K562 (cell line): ENCODE measurements at regions not wholly inside any gene's neighbourhood (a gene's known extent, or its start where the extent isn't known, plus 50 kb on each side); places are given as distances from the start of the nearest gene placed in this dataset.

Source experiments
- ATAC-seq: fragments of 200-7000 bp; cut with Tn5 transposase; 3 replicates; pipeline ENCODE4 v1.9.1; 2020; ENCODE audit warnings: moderate library complexity
- BruUV-seq: library from RNA; stranded (reverse); fragments of 400-500 nt; replicated peaks from 2 replicates; lab custom pipeline; 2021; lab: Mats Ljungman, UMichigan
- CTCF ChIA-PET: fragments of 300-600 bp; formaldehyde crosslinking; extraction: SDS; loops from one replicate; lab custom pipeline; 2021; ENCODE audit warnings: low intra/inter-chr PET ratio; lab: Yijun Ruan, JAX
- POLR2A ChIA-PET: fragments of 300-600, 350-650 bp; sonication (Branson Sonifier 250); formaldehyde crosslinking; extraction: SDS; loops from one replicate; lab custom pipeline; 2021; ENCODE audit warnings: antibody characterized with exemption, inconsistent platforms; lab: Yijun Ruan, JAX
- DNase-seq, 4 experiments: peaks; one replicate each; pipeline versions ENCODE4 v3.0.0 to v3.0.0-alpha.2; 2011 to 2018; ENCODE audit warnings: low spot score in 3 of 4, mixed read lengths in 3 of 4; ENCODE audit errors: extremely low read depth in 1 of 4
- FAIRE-seq: peaks from 2 replicates; lab custom pipeline; 2011; peaks lifted over from hg19 to GRCh38; lab: Jason Lieb, UNC
- H2AFZ ChIP-seq: 2 replicates; pipeline ENCODE4 v1.6.0; 2011; ENCODE audit warnings: low read depth, low read length, control low read depth, inconsistent platforms
- H3K27ac ChIP-seq: fragments of 200-600 bp; 3 replicates; pipeline ENCODE4 v1.8.0; 2011; ENCODE audit warnings: low read depth, mild to moderate bottlenecking, control low read depth, inconsistent platforms, low read length, moderate library complexity, mixed read lengths; ENCODE audit errors: extremely low read depth
- H3K27me3 ChIP-seq, 2 experiments: fragments of 300-600 bp in 1 of 2; 2 replicates in 1 of 2; 3 replicates in 1 of 2; pipeline versions ENCODE4 v1.6.0 to v1.8.0; 2011; ENCODE audit warnings: inconsistent platforms in 2 of 2, low read length in 2 of 2, mild to moderate bottlenecking in 1 of 2, mixed read lengths in 1 of 2, moderate library complexity in 1 of 2; ENCODE audit not compliant: control insufficient read depth in 2 of 2, insufficient read depth in 2 of 2
- H3K36me3 ChIP-seq: fragments of 300-600 bp; 3 replicates; pipeline ENCODE4 v1.8.0; 2011; ENCODE audit warnings: mild to moderate bottlenecking, low read length, inconsistent platforms; ENCODE audit not compliant: control insufficient read depth, insufficient read depth
- H3K4me1 ChIP-seq, 2 experiments: fragments of 200-600 bp in 1 of 2; replicated peaks in 1 of 2; 2 replicates in 1 of 2; 3 replicates in 1 of 2; pipeline versions ENCODE4 v1.5.1 to v1.8.0; 2011; ENCODE audit warnings: inconsistent platforms in 2 of 2, low read length in 2 of 2, mild to moderate bottlenecking in 1 of 2, mixed read lengths in 1 of 2, moderate library complexity in 1 of 2; ENCODE audit not compliant: control insufficient read depth in 2 of 2, insufficient read depth in 2 of 2
- H3K4me2 ChIP-seq: 2 replicates; pipeline ENCODE4 v1.6.1; 2011; ENCODE audit warnings: low read length, control low read depth, inconsistent platforms, mixed read lengths; ENCODE audit not compliant: insufficient read depth
- H3K4me3 ChIP-seq: fragments of 200-600 bp; sonication (generic), shearing (Covaris generic); 2 replicates; pipeline ENCODE4 v1.5.1; 2016; ENCODE audit warnings: control low read depth, inconsistent platforms
- H3K79me2 ChIP-seq: fragments of 200-600 bp; 3 replicates; pipeline ENCODE4 v1.8.0; 2011; ENCODE audit warnings: low read length, inconsistent platforms; ENCODE audit not compliant: control insufficient read depth, insufficient read depth
- H3K9ac ChIP-seq, 2 experiments: 2 replicates each; pipeline versions ENCODE4 v1.6.0 to v1.6.1; 2011; ENCODE audit warnings: low read depth in 2 of 2, low read length in 2 of 2, control low read depth in 1 of 2, inconsistent platforms in 1 of 2, mild to moderate bottlenecking in 1 of 2, mixed read lengths in 1 of 2; ENCODE audit not compliant: insufficient read depth in 1 of 2
- H3K9me1 ChIP-seq: one replicate; pipeline ENCODE4 v1.6.0; 2011; ENCODE audit warnings: inconsistent platforms, mild to moderate bottlenecking, low read length, moderate library complexity; ENCODE audit not compliant: control insufficient read depth, insufficient read depth
- H3K9me3 ChIP-seq: replicated peaks from 2 replicates; pipeline ENCODE4 v1.5.1; 2011; ENCODE audit warnings: low read depth, low read length, inconsistent platforms; ENCODE audit not compliant: control insufficient read depth, insufficient read depth
- H4K20me1 ChIP-seq: replicated peaks from 2 replicates; pipeline ENCODE4 v1.6.1; 2011; ENCODE audit warnings: low read length, inconsistent platforms, mixed read lengths; ENCODE audit not compliant: control insufficient read depth, insufficient read depth
- BRD4 ChIP-seq: fragments of 200-600 bp; sonication (generic); IDR thresholded peaks from 2 replicates; pipeline ENCODE4 v1.6.1; 2017; ENCODE audit warnings: inconsistent platforms
- FOSL1 ChIP-seq: fragments of 200-800 bp; sonication (Bioruptor generic); conservative IDR thresholded peaks from 2 replicates; pipeline ENCODE4 v1.6.1; 2016; ENCODE audit warnings: missing genetic modification characterization, missing compliant biosample characterization
- HOXB6 ChIP-seq: fragments of 250-450 bp; sonication (Bioruptor Pico); IDR thresholded peaks from 2 replicates; pipeline ENCODE4 v1.5.1; 2022; ENCODE audit warnings: mild to moderate bottlenecking, borderline replicate concordance
- JUND ChIP-seq, 2 experiments: IDR thresholded peaks; 2 replicates in 1 of 2; 3 replicates in 1 of 2; pipeline ENCODE4 v1.6.1; 2011; ENCODE audit warnings: borderline replicate concordance in 2 of 2, low read depth in 2 of 2, low read length in 2 of 2, improper control_type of control experiment in 1 of 2, missing biosample characterization in 1 of 2, missing genetic modification characterization in 1 of 2, missing genetic modification reagents in 1 of 2
- KDM4B ChIP-seq, 2 experiments: fragments of 450-650 bp in 1 of 2; sonication (generic) in 1 of 2; IDR thresholded peaks; 2 replicates each; pipeline ENCODE4 v1.6.1; 2016 to 2017; ENCODE audit warnings: borderline replicate concordance in 2 of 2, antibody characterized with exemption in 1 of 2, low read depth in 1 of 2, mild to moderate bottlenecking in 1 of 2
- MECOM ChIP-seq: fragments of 250-450 bp; sonication (Bioruptor Pico); IDR thresholded peaks from 2 replicates; pipeline ENCODE4 v1.8.0; 2022; ENCODE audit warnings: inconsistent platforms
- MXI1 ChIP-seq: IDR thresholded peaks from 2 replicates; pipeline ENCODE4 v1.6.1; 2011; ENCODE audit warnings: low read depth, mild to moderate bottlenecking, improper control_type of control experiment, low read length
- MYC ChIP-seq, 2 experiments: fragments of 250-450 bp in 1 of 2; sonication (Bioruptor Pico) in 1 of 2; IDR thresholded peaks; 2 replicates each; pipeline versions ENCODE4 v1.5.1 to v1.6.1; 2012 to 2021; ENCODE audit warnings: low read depth in 2 of 2, borderline replicate concordance in 1 of 2, improper control_type of control experiment in 1 of 2, low read length in 1 of 2, mild to moderate bottlenecking in 1 of 2, moderate library complexity in 1 of 2
- NFYB ChIP-seq: IDR thresholded peaks from 2 replicates; pipeline ENCODE4 v1.6.1; 2011; ENCODE audit warnings: mild to moderate bottlenecking, moderate library complexity; ENCODE audit not compliant: insufficient read length; ENCODE audit errors: extremely low read depth
- NR1H2 ChIP-seq: sonication (generic); formaldehyde crosslinking; IDR thresholded peaks from 2 replicates; pipeline ENCODE4 v1.4.0; 2020; ENCODE audit warnings: mild to moderate bottlenecking, missing genetic modification reagents
- OTX1 ChIP-seq: fragments of 450-650 bp; formaldehyde crosslinking; IDR thresholded peaks from 2 replicates; pipeline ENCODE4 v1.4.0; 2022; ENCODE audit warnings: mild to moderate bottlenecking
- PML ChIP-seq: IDR thresholded peaks from 2 replicates; pipeline ENCODE4 v1.6.1; 2012; ENCODE audit warnings: low read length, inconsistent platforms
- STAT5B ChIP-seq: fragments of 250-450 bp; sonication (Bioruptor Pico); IDR thresholded peaks from 2 replicates; pipeline ENCODE4 v1.8.0; 2021; ENCODE audit warnings: mild to moderate bottlenecking, inconsistent platforms
- ZNF175 ChIP-seq: fragments of 200-800 bp; sonication (Bioruptor generic); IDR thresholded peaks from 2 replicates; pipeline ENCODE4 v1.6.1; 2016; ENCODE audit warnings: low read depth, mild to moderate bottlenecking, missing genetic modification characterization, missing compliant biosample characterization
- ZNF197 ChIP-seq: fragments of 200-800 bp; sonication (Bioruptor generic); IDR thresholded peaks from 2 replicates; pipeline ENCODE4 v1.6.1; 2016; ENCODE audit warnings: low read depth, missing genetic modification characterization, missing compliant biosample characterization
- ZNF668 ChIP-seq: fragments of 250-450 bp; sonication (Bioruptor Pico); IDR thresholded peaks from 2 replicates; pipeline ENCODE4 v1.8.0; 2022; ENCODE audit warnings: mild to moderate bottlenecking, inconsistent platforms
- WGBS: fragments of 100-300 bp; shearing (Covaris generic); methylation state at CpG from one replicate; pipeline ENCODE4 v1.1.6; 2016; ENCODE audit warnings: low coverage, mixed read lengths; ENCODE audit not compliant: insufficient coverage; ENCODE audit errors: missing lambda C conversion rate; 5-methylcytosine and 5-hydroxymethylcytosine counted together
- in situ Hi-C: fragments of 300-500 bp; cut with MboI; formaldehyde crosslinking; loops from 4 replicates; pipeline ENCODE4 v1.15.0; 2018; ENCODE audit warnings: inconsistent platforms, mixed read lengths
- intact Hi-C: fragments of 100-400 bp; cut with micrococcal nuclease; formaldehyde crosslinking; loops from 2 replicates; pipeline ENCODE4 v1.14.2; 2022

GRCh38 chr12:9364224-9365176, 156.3 kb upstream of the PZP start (continued):
- TF ChIP-seq MXI1 (no peak), KDM4B (IDR thresholded peaks at IDR 0.05; ENCODE audit: borderline replicate concordance in 2 of 2, low read depth in 1 of 2) (0 out of 4 replicates have a peak, but pooled peaks of 1 of the 2 experiments have one; percentile 59), FOSL1 (peak; percentile 61), PML (peak; percentile 79; the same call in 1 of the 2 replicates), OTX1 (CRISPR knock-in tag) (peak; percentile 79; the same call in 1 of the 2 replicates), ZNF197 (CRISPR knock-in tag) (peak; percentile 49; the same call in 1 of the 2 replicates), MECOM (CRISPR knock-in tag) (peak; percentile 27; the same call in 1 of the 2 replicates), ZNF668 (CRISPR knock-in tag) (no peak)
- TF ChIP-seq, all 486 proteins: peak for 37

GRCh38 chr12:9363145-9363544, 154.9 kb upstream of the PZP start:
- H3K27me3 ChIP-seq: no peaks in the 10 kb centered on the region
- CTCF ChIA-PET: no interaction called here
- intact Hi-C loops: no loop called here
- H4K20me1 ChIP-seq: no peaks in the 10 kb centered on the region
- H3K79me2 ChIP-seq: no peaks in the 10 kb centered on the region
- no peak overlapping the region for H3K9ac ChIP-seq
- H3K9me1 ChIP-seq: no peaks in the 10 kb centered on the region
- no peaks in the 10 kb centered on the region for H3K36me3 ChIP-seq
- FAIRE-seq (no peak), DNase-seq (peak in 1 of 4 experiments; percentile 2), ATAC-seq (no peak)
- no peak overlapping the region for H3K27ac ChIP-seq
- no TSS peak for BruUV-seq
- H3K4me2 ChIP-seq: no peak overlapping the region
- POLR2A ChIA-PET: no interaction called here
- WGBS: 24% methylated on average over 5 of the region's 6 CpGs
- H2AFZ ChIP-seq: no peak overlapping the region
- no peak overlapping the region for H3K4me3 ChIP-seq
- no peaks in the 10 kb centered on the region; the same call in 1 of the 2 replicates for H3K9me3 ChIP-seq
- peaks cover 0 to 21% of the 10 kb centered on the region in 2 experiments; a peak in 4 of 5 replicates for H3K4me1 ChIP-seq
- in situ Hi-C loops: no loop called here
- TF ChIP-seq NR1H2 (no peak), NFYB (no peak), JUND (IDR thresholded peaks at IDR 0.05; ENCODE audit: borderline replicate concordance, low read depth, low read length) (peak; percentile 32; the same call in 1 of the 2 replicates), JUND (tag; IDR thresholded peaks at IDR 0.05; ENCODE audit: borderline replicate concordance, low read depth, low read length) (no peak), HOXB6 (CRISPR knock-in tag) (no peak), ZNF175 (0 out of 2 replicates have a peak, but pooled peaks have one; percentile 56), STAT5B (no peak), BRD4 (no peak), FOSL1 (peak; percentile 46; the same call in 1 of the 2 replicates), MYC (IDR thresholded peaks at IDR 0.05; ENCODE audit: low read depth, low read length) (no peak), MYC (CRISPR knock-in tag; IDR thresholded peaks at IDR 0.05; ENCODE audit: borderline replicate concordance, low read depth) (no peak)
